GM12878 (cell line): ENCODE measurements at regions not wholly inside any gene's neighbourhood (a gene's known extent, or its start where the extent isn't known, plus 50 kb on each side); places are given as distances from the start of the nearest gene placed in this dataset.

ENCODE experiments used
- ATAC-seq: fragments of 200-7000 bp; cut with Tn5 transposase; 3 replicates; pipeline ENCODE4 v1.9.1; 2020; ENCODE audit warnings: mild to moderate bottlenecking, moderate library complexity
- BruUV-seq: library from RNA; stranded (reverse); fragments of 400-500 nt; replicated peaks from 2 replicates; lab custom pipeline; 2021; lab: Mats Ljungman, UMichigan
- CTCF ChIA-PET: fragments of 300-600 bp; sonication (Branson Sonifier 250); formaldehyde crosslinking; extraction: SDS; loops from one replicate; lab custom pipeline; 2021; ENCODE audit warnings: inconsistent platforms; lab: Yijun Ruan, JAX
- POLR2A ChIA-PET: fragments of 350-600 bp; formaldehyde crosslinking; extraction: SDS; loops from one replicate; lab custom pipeline; 2021; ENCODE audit warnings: inconsistent platforms; lab: Charles Lee
- RAD21 ChIA-PET: fragments of 300-600 bp; sonication (Branson Sonifier 250); formaldehyde crosslinking; loops from one replicate; lab custom pipeline; 2023; ENCODE audit warnings: antibody characterized with exemption; ENCODE audit not compliant: unreplicated experiment; lab: Charles Lee
- SMC1A ChIA-PET: fragments of 300-600 bp; sonication (Branson Sonifier 250); formaldehyde crosslinking; loops from one replicate; lab custom pipeline; 2023; ENCODE audit not compliant: unreplicated experiment, uncharacterized antibody; lab: Charles Lee
- DNase-seq: peaks from one replicate; pipeline ENCODE4 v3.0.0-alpha.2; 2011; ENCODE audit warnings: low read depth, low spot score
- FAIRE-seq: peaks from 3 replicates; lab custom pipeline; 2011; peaks lifted over from hg19 to GRCh38; lab: Jason Lieb, UNC
- H2AFZ ChIP-seq: 2 replicates; pipeline ENCODE4 v1.6.0; 2011; ENCODE audit warnings: low read depth, low read length, control low read depth; ENCODE audit not compliant: control insufficient read depth
- H3K27ac ChIP-seq: 2 replicates; pipeline ENCODE4 v1.5.1; 2011; ENCODE audit warnings: control low read depth; ENCODE audit not compliant: control insufficient read depth, insufficient read depth
- H3K27me3 ChIP-seq, 2 experiments: replicated peaks in 1 of 2; 2 replicates each; pipeline versions ENCODE4 v1.6.0 to v1.6.1; 2011; ENCODE audit warnings: low read length in 1 of 2; ENCODE audit not compliant: control insufficient read depth in 2 of 2, insufficient read depth in 2 of 2
- H3K36me3 ChIP-seq, 2 experiments: 2 replicates each; pipeline ENCODE4 v1.5.1; 2011; ENCODE audit warnings: low read length in 1 of 2; ENCODE audit not compliant: control insufficient read depth in 2 of 2, insufficient read depth in 2 of 2
- H3K4me1 ChIP-seq: 2 replicates; pipeline ENCODE4 v1.6.1; 2011; ENCODE audit warnings: mild to moderate bottlenecking, low read length, moderate library complexity, mixed read lengths; ENCODE audit not compliant: control insufficient read depth, insufficient read depth
- H3K4me2 ChIP-seq: 2 replicates; pipeline ENCODE4 v1.6.0; 2011; ENCODE audit warnings: control low read depth; ENCODE audit not compliant: control insufficient read depth, insufficient read depth
- H3K4me3 ChIP-seq: fragments of 200-600 bp; sonication (generic); 2 replicates; pipeline ENCODE4 v1.5.1; 2016
- H3K79me2 ChIP-seq: 2 replicates; pipeline ENCODE4 v1.6.0; 2011; ENCODE audit warnings: low read length; ENCODE audit not compliant: control insufficient read depth, insufficient read depth
- H3K9ac ChIP-seq: 2 replicates; pipeline ENCODE4 v1.8.0; 2011; ENCODE audit warnings: low read length, control low read depth, mixed read lengths; ENCODE audit not compliant: control insufficient read depth, insufficient read depth
- H3K9me3 ChIP-seq: replicated peaks from 3 replicates; pipeline ENCODE4 v1.5.1; 2011; ENCODE audit warnings: mild to moderate bottlenecking, low read length; ENCODE audit not compliant: control insufficient read depth, insufficient read depth
- H4K20me1 ChIP-seq: 2 replicates; pipeline ENCODE4 v1.6.0; 2011; ENCODE audit not compliant: control insufficient read depth, insufficient read depth
- BCLAF1 ChIP-seq: fragments of 450-650 bp; IDR thresholded peaks from 2 replicates; pipeline ENCODE4 v1.6.1; 2017; ENCODE audit warnings: antibody characterized with exemption, mild to moderate bottlenecking, moderate library complexity
- HSF1 ChIP-seq: fragments of 150-350 bp; IDR thresholded peaks from 2 replicates; pipeline ENCODE4 v1.6.1; 2014; ENCODE audit warnings: mild to moderate bottlenecking, low read depth, low read length
- IKZF1 ChIP-seq: fragments of 450-650 bp; conservative IDR thresholded peaks from 2 replicates; pipeline ENCODE4 v1.6.1; 2017; ENCODE audit warnings: antibody characterized with exemption, mild to moderate bottlenecking
- IRF5 ChIP-seq: fragments of 450-650 bp; IDR thresholded peaks from 2 replicates; pipeline ENCODE4 v1.6.1; 2017; ENCODE audit warnings: borderline replicate concordance
- MEF2B ChIP-seq: fragments of 450-650 bp; IDR thresholded peaks from 2 replicates; pipeline ENCODE4 v1.6.1; 2018; ENCODE audit warnings: mild to moderate bottlenecking, moderate library complexity; ENCODE audit not compliant: partially characterized antibody, poor library complexity, severe bottlenecking
- NFYB ChIP-seq: IDR thresholded peaks from 2 replicates; pipeline ENCODE4 v1.6.1; 2011; ENCODE audit warnings: low read depth, mild to moderate bottlenecking, low read length, improper control_type of control experiment, moderate library complexity; ENCODE audit not compliant: insufficient read depth
- NR2C2 ChIP-seq: IDR thresholded peaks from 2 replicates; pipeline ENCODE4 v1.6.1; 2011; ENCODE audit warnings: borderline replicate concordance, low read depth; ENCODE audit not compliant: control insufficient read depth, insufficient read length
- PAX8 ChIP-seq: fragments of 450-650 bp; IDR thresholded peaks from 2 replicates; pipeline ENCODE4 v1.6.1; 2017; ENCODE audit warnings: mild to moderate bottlenecking, moderate library complexity
- SUZ12 ChIP-seq: fragments of 200-600 bp; sonication (generic); IDR thresholded peaks from one replicate; pipeline ENCODE4 v1.6.1; 2018; ENCODE audit warnings: antibody characterized with exemption, mild to moderate bottlenecking; ENCODE audit not compliant: unreplicated experiment
- ZZZ3 ChIP-seq: IDR thresholded peaks from 2 replicates; pipeline ENCODE4 v1.6.1; 2011; ENCODE audit warnings: low read depth; ENCODE audit not compliant: control insufficient read depth, insufficient read length
- WGBS: methylation state at CpG from one replicate; pipeline ENCODE4 v1.1.6; 2016; ENCODE audit warnings: low lambda C conversion rate; ENCODE audit not compliant: insufficient replicate concordance, insufficient coverage; ENCODE audit errors: missing lambda C conversion rate; 5-methylcytosine and 5-hydroxymethylcytosine counted together
- in situ Hi-C: fragments of 300-500 bp; cut with MboI; formaldehyde crosslinking; loops from 9 replicates; pipeline ENCODE4 v1.14.3; 2018; ENCODE audit warnings: mixed read lengths
- intact Hi-C: fragments of 100-400 bp; cut with micrococcal nuclease; formaldehyde crosslinking; loops from one replicate; pipeline ENCODE4 v1.14.2; 2022; ENCODE audit not compliant: unreplicated experiment

GRCh38 chr16:80442779-80443178, 98.0 kb upstream of the DYNLRB2 start:
- CTCF ChIA-PET, result no interaction called here
- RAD21 ChIA-PET, result no interaction called here
- SMC1A ChIA-PET, result no interaction called here
- TF ChIP-seq NR2C2, result no peak
- TF ChIP-seq SUZ12, result no peak
- no peak for TF ChIP-seq ZZZ3
- TF ChIP-seq IKZF1, result no peak
- TF ChIP-seq PAX8, result no peak
- no peak for TF ChIP-seq NFYB
- no peak for TF ChIP-seq HSF1
- no peak for TF ChIP-seq BCLAF1
- TF ChIP-seq IRF5, result no peak
- no peak for TF ChIP-seq MEF2B
- Histone ChIP-seq H3K27me3 (no peaks in the 10 kb centered on the region), H3K9ac (no peak overlapping the region), H4K20me1 (no peaks in the 10 kb centered on the region), H3K4me1 (no peaks in the 10 kb centered on the region), H3K9me3 (no peaks in the 10 kb centered on the region), H3K27ac (no peak overlapping the region), H3K4me3 (no peak overlapping the region), H2AFZ (no peak overlapping the region), H3K36me3 (no peaks in the 10 kb centered on the region), H3K4me2 (no peak overlapping the region), H3K79me2 (no peaks in the 10 kb centered on the region)
- WGBS, result 18% methylated on average over 5 of the region's 5 CpGs
- ATAC-seq, result no peak
- POLR2A ChIA-PET, result no interaction called here
- BruUV-seq, result no TSS peak
- in situ Hi-C loops (no loop called here), intact Hi-C loops (no loop called here)
- no peak for FAIRE-seq
- DNase-seq, result no peak
